Karpas-422 (cell line): ENCODE measurements at regions not wholly inside any gene's neighbourhood (a gene's known extent, or its start where the extent isn't known, plus 50 kb on each side); places are given as distances from the start of the nearest gene placed in this dataset.

Experiments
- DNase-seq: peaks from one replicate; pipeline ENCODE4 v3.0.0-alpha.2; 2015
- H2AFZ ChIP-seq: fragments of 200-600 bp; sonication (generic); 2 replicates; pipeline ENCODE4 v1.6.1; 2014; ENCODE audit warnings: antibody characterized with exemption, low read length, mixed read lengths
- H3K27ac ChIP-seq: fragments of 200-600 bp; sonication (generic); 2 replicates; pipeline ENCODE4 v1.5.1; 2014; ENCODE audit warnings: mild to moderate bottlenecking, low read length, moderate library complexity
- H3K27me3 ChIP-seq: fragments of 200-600 bp; sonication (generic); 2 replicates; pipeline ENCODE4 v1.6.1; 2014; ENCODE audit warnings: low read length, mixed read lengths
- H3K36me3 ChIP-seq: fragments of 200-600 bp; sonication (generic); 2 replicates; pipeline ENCODE4 v1.6.1; 2014; ENCODE audit warnings: low read length, mixed read lengths; ENCODE audit not compliant: insufficient read depth
- H3K4me1 ChIP-seq: fragments of 200-600 bp; sonication (generic); 2 replicates; pipeline ENCODE4 v1.6.1; 2014; ENCODE audit warnings: mild to moderate bottlenecking, low read length, mixed read lengths
- H3K4me2 ChIP-seq: fragments of 200-600 bp; sonication (generic); 2 replicates; pipeline ENCODE4 v1.6.1; 2014; ENCODE audit warnings: low read length, low read depth, mild to moderate bottlenecking; ENCODE audit not compliant: poor library complexity, severe bottlenecking
- H3K4me3 ChIP-seq: fragments of 200-600 bp; sonication (generic); 2 replicates; pipeline ENCODE4 v1.5.1; 2014; ENCODE audit warnings: mild to moderate bottlenecking, antibody characterized with exemption, low read length, mixed read lengths
- H3K79me2 ChIP-seq: fragments of 200-600 bp; sonication (generic); 2 replicates; pipeline ENCODE4 v1.6.1; 2014; ENCODE audit warnings: mild to moderate bottlenecking, low read length, mixed read lengths
- H3K9ac ChIP-seq: fragments of 200-600 bp; sonication (generic); 2 replicates; pipeline ENCODE4 v1.6.0; 2014; ENCODE audit warnings: low read length
- H3K9me2 ChIP-seq: fragments of 200-600 bp; sonication (generic), shearing (Covaris generic); replicated peaks from 2 replicates; pipeline ENCODE4 v1.6.0; 2014; ENCODE audit warnings: mild to moderate bottlenecking, low read length, moderate library complexity; ENCODE audit not compliant: insufficient read depth
- H3K9me3 ChIP-seq: fragments of 300-700, 200-600 bp; sonication (generic); 2 replicates; pipeline ENCODE4 v1.6.1; 2014; ENCODE audit warnings: low read length, mixed read lengths
- H4K20me1 ChIP-seq: fragments of 200-600 bp; sonication (generic); 2 replicates; pipeline ENCODE4 v1.6.1; 2014; ENCODE audit warnings: mild to moderate bottlenecking, antibody characterized with exemption, low read length, low read depth; ENCODE audit not compliant: insufficient read depth

DNA sequence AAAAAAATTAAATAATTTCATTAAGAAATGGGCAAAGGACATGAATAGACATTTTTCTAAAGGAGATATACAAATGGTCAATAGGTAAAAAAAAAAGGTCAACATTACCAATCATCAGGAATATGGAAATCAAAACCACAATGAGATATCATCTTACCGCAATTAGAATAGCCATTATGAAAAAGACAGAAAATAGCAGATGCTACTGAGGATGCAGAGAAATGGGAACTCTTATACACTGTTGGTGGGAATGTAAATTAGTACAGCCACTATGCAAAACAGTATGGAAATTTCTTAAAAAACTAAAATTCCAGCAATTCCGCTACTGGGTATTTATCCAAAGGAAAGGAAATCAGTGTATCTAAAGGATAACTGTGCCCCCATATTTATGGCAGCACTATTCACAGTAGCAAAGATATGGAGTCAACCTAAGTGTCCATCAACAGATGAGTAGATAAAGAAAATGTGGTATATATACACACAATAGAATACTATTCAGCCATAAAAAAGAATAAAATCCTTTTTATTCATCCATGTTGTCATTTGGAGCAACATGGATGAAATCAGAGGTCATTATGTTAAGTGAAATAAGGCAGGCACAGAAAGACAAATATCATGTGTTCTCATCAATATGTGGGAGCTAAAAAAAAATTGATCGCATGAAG, 132.4 kb downstream of the RPL22L1 start:
- no peaks in the 10 kb centered on the region for H3K27me3 ChIP-seq
- no peak overlapping the region for H3K9ac ChIP-seq
- DNase-seq, result no peak
- H2AFZ ChIP-seq, result no peak overlapping the region
- no peak overlapping the region for H3K27ac ChIP-seq
- H3K4me3 ChIP-seq, result no peak overlapping the region
- H3K4me1 ChIP-seq, result no peaks in the 10 kb centered on the region
- no peaks in the 10 kb centered on the region for H3K79me2 ChIP-seq
- H3K9me3 ChIP-seq, result no peaks in the 10 kb centered on the region
- H3K36me3 ChIP-seq, result no peaks in the 10 kb centered on the region
- no peaks in the 10 kb centered on the region for H3K9me2 ChIP-seq
- H3K4me2 ChIP-seq, result no peak overlapping the region
- no peaks in the 10 kb centered on the region for H4K20me1 ChIP-seq

DNA sequence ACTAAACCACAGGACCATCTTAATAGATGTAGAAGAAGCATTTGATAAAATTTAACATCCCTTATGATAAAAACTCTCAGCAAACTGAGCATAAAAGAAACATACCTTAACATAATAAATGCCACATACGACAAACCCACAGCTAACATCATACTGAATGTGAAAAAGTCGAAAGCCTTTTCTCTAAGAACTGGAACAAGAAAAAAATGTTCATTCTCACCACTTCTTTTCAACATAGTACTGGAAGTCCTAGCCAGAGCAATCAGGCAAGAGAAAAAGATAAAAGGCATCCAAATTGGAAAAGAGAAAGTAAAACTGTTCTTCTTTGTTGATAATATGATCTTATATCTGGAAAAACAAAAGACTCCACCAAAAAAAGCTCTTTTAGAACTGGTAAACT, 134.2 kb downstream of the RPL22L1 start:
- Histone ChIP-seq H3K4me3 (no peak overlapping the region), H3K9me3 (no peaks in the 10 kb centered on the region), H3K9ac (no peak overlapping the region), H3K36me3 (no peaks in the 10 kb centered on the region), H3K79me2 (no peaks in the 10 kb centered on the region), H3K27ac (no peak overlapping the region), H3K9me2 (no peaks in the 10 kb centered on the region), H3K27me3 (no peaks in the 10 kb centered on the region), H3K4me2 (no peak overlapping the region), H2AFZ (no peak overlapping the region; the same call in 1 of the 2 replicates), H4K20me1 (no peaks in the 10 kb centered on the region), H3K4me1 (no peaks in the 10 kb centered on the region)
- no peak for DNase-seq

DNA sequence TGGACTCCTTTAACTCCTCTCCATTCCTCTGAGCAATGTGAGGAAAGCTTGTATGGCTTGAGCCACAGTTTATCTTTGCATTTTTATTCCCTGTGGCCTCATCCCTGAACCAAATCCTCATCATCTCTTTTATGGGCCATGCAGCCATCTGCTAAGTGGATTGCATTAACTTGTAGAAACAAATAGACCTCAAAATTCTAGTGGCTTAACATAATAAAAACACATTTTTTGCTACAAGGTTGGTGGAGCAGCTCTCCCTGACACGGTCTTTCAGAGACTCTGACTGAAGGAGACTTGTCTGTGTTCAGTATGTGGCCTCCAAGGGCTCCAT, 135.3 kb downstream of the RPL22L1 start:
- H3K4me2 ChIP-seq, result no peak overlapping the region
- no peaks in the 10 kb centered on the region for H3K9me3 ChIP-seq
- H3K4me3 ChIP-seq, result no peak overlapping the region
- H3K27ac ChIP-seq, result no peak overlapping the region
- H4K20me1 ChIP-seq, result no peaks in the 10 kb centered on the region
- H2AFZ ChIP-seq, result no peak overlapping the region
- H3K36me3 ChIP-seq, result no peaks in the 10 kb centered on the region
- H3K4me1 ChIP-seq, result no peaks in the 10 kb centered on the region
- H3K79me2 ChIP-seq, result no peaks in the 10 kb centered on the region
- no peak overlapping the region for H3K9ac ChIP-seq
- H3K9me2 ChIP-seq, result no peaks in the 10 kb centered on the region
- no peak for DNase-seq
- no peaks in the 10 kb centered on the region for H3K27me3 ChIP-seq

DNA sequence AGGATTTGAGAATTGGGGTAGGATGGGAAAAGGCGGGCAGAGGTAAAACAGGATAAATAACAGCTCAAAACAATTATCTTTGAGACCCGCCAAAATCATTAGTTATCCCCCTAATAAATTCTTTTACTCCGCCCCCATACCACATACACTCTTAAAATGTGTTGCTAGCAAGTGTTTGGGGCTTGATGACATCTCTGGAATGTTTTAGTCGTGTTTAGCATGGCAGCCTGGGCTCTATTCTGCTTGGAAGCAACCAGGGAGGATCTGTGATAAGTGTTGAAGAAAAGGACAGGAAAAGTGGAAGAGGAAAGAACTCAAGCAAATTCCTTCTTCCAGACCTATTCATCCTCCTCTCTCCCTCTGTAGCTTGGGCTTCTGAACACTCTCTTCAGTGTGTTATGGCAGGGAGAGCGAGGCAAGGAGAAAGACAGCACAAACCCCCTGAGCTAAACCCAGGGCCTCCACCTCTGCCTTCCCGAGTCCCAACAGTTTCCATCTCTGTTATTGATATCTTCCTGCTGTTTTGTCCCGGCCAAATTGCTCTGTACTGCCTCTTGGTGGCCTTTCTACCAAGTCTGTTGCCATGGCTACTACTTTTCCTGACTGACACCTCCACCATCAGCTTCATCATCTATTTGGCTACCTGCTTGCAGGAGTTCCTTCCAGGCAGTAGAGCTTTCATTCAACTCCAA, 135.8 kb downstream of the RPL22L1 start:
- no peak overlapping the region for H2AFZ ChIP-seq
- no peaks in the 10 kb centered on the region for H3K9me2 ChIP-seq
- no peaks in the 10 kb centered on the region for H3K36me3 ChIP-seq
- no peaks in the 10 kb centered on the region for H3K4me1 ChIP-seq
- DNase-seq, result no peak
- no peak overlapping the region for H3K9ac ChIP-seq
- H3K79me2 ChIP-seq, result no peaks in the 10 kb centered on the region
- no peak overlapping the region for H3K4me2 ChIP-seq
- H3K27ac ChIP-seq, result no peak overlapping the region
- H3K27me3 ChIP-seq, result no peaks in the 10 kb centered on the region
- no peak overlapping the region for H3K4me3 ChIP-seq
- H4K20me1 ChIP-seq, result no peaks in the 10 kb centered on the region
- no peaks in the 10 kb centered on the region for H3K9me3 ChIP-seq

DNA sequence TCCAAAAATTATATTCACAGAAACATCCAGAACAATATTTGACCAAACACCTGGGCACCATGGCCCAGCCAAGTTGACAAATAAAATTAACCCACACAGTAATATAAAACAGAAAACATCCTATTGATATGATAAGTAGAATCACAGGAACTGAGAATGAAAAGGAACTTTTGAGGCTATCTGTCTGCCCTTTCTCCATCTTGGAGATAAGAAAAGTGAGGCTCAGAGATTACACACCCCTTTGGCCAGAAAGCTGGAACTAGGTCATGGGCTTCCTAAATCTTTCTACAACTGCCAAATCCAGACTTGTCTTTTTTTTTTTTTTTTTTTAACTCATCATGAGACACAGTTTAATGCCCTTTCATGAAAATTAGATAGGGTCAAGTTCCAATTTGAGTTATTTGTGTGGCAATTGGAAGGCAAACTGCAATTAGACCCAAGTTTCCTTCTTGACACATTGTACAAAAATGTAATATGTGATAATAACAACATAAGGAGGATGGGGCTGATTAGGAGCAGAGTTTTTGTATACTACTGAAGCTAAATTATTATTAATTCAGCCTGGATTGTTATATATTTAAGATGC, 137.2 kb downstream of the RPL22L1 start:
- Histone ChIP-seq H2AFZ (no peak overlapping the region), H4K20me1 (no peaks in the 10 kb centered on the region), H3K9ac (no peak overlapping the region), H3K9me2 (no peaks in the 10 kb centered on the region), H3K27me3 (no peaks in the 10 kb centered on the region), H3K4me1 (no peaks in the 10 kb centered on the region), H3K27ac (no peak overlapping the region), H3K9me3 (no peaks in the 10 kb centered on the region), H3K79me2 (no peaks in the 10 kb centered on the region), H3K4me2 (no peak overlapping the region), H3K4me3 (no peak overlapping the region), H3K36me3 (no peaks in the 10 kb centered on the region)
- no peak for DNase-seq

DNA sequence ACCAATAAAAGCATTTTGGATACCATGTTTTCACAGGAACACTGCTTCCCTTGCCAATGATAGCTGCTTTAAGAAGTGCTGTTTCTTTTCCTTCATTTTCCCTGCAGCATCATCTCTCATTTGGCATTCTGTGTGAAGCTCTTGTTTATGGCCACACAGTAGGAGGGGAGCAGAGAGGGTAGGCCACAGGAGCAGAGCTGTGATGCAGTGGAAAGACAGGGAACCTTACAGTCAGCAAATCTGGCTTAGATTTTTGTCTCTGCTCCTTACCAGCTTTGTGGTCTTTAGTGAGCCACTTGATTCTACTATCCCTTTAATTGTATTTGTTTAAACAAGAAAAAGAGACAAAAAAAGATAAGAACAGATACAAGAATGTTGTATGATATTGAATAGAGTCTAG, 138.7 kb downstream of the RPL22L1 start:
- H3K36me3 ChIP-seq, result no peaks in the 10 kb centered on the region

DNA sequence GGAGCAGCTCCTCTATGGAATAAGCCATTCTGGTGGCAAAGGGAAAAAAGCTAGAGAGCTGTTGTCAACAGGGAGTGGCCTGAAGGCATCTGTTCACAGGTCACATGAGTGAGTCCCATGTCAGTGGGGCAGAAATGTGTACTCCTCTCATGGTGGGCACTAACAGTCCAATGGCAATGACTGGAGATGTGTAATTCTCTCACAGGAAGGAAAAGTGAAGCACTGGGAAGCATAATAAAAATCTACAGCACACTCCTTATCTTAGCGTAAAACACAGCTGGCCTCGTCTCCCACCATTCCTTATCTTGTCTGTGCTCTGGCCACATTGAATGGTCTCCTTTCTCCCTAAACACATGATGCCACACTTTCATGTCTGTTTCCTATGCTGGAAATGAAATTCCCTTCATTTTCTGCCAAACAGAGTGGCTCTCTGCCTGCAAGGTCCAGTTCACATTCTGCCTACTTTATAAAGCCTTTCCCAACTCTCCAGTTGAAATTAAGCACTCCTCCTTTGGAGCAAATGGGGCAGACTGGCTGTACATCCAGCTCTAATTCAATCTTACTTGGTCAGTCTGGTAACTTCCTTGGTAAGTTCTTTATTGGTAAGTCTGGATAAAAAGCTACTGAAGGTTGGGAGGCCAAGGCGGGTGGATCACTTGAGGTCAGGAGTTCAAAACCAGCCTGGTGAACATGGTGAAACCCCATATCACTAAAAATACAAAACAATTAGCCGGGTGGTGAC, 139.8 kb downstream of the RPL22L1 start:
- H3K9ac ChIP-seq, result no peak overlapping the region

More for the DNA sequence above, 138.7 kb downstream of the RPL22L1 start:
- H4K20me1 ChIP-seq, result no peaks in the 10 kb centered on the region
- no peaks in the 10 kb centered on the region for H3K9me2 ChIP-seq
- H3K27me3 ChIP-seq, result no peaks in the 10 kb centered on the region
- no peak overlapping the region for H3K4me3 ChIP-seq
- H2AFZ ChIP-seq, result no peak overlapping the region
- no peak for DNase-seq
- H3K27ac ChIP-seq, result no peak overlapping the region
- no peaks in the 10 kb centered on the region for H3K79me2 ChIP-seq
- no peak overlapping the region for H3K9ac ChIP-seq
- H3K9me3 ChIP-seq, result no peaks in the 10 kb centered on the region
- no peak overlapping the region for H3K4me2 ChIP-seq
- no peaks in the 10 kb centered on the region for H3K4me1 ChIP-seq

DNA sequence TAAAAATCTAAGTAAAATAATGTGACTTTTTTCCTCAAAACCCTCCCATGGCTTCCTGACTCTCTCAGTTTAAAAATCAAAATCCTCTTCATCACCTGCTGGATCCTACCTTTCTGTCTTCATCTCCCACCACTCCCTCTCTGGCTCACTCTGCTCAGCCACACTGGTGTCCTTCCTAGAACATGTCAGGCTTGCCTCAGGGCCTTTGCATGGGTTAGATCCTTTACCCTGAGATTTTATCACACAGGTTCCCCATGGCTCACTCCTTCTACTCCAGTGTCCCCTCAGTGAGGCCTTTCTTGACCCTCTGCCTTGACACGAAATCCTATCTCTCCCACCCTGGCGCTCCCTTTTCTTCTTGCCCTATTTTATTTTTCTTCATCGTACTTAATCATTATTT, 141.8 kb downstream of the RPL22L1 start:
- Histone ChIP-seq H3K36me3 (no peaks in the 10 kb centered on the region), H2AFZ (no peak overlapping the region), H3K4me2 (no peak overlapping the region), H4K20me1 (no peaks in the 10 kb centered on the region), H3K79me2 (no peaks in the 10 kb centered on the region), H3K4me1 (no peaks in the 10 kb centered on the region), H3K27me3 (no peaks in the 10 kb centered on the region), H3K9me2 (no peaks in the 10 kb centered on the region), H3K9ac (no peak overlapping the region), H3K4me3 (no peak overlapping the region), H3K9me3 (no peaks in the 10 kb centered on the region), H3K27ac (no peak overlapping the region)
- no peak for DNase-seq

More for the DNA sequence above, 139.8 kb downstream of the RPL22L1 start:
- Histone ChIP-seq H3K9me2 (no peaks in the 10 kb centered on the region), H3K4me3 (no peak overlapping the region), H3K27me3 (no peaks in the 10 kb centered on the region), H3K79me2 (no peaks in the 10 kb centered on the region), H2AFZ (no peak overlapping the region), H4K20me1 (no peaks in the 10 kb centered on the region), H3K36me3 (no peaks in the 10 kb centered on the region), H3K9me3 (no peaks in the 10 kb centered on the region), H3K27ac (no peak overlapping the region), H3K4me1 (no peaks in the 10 kb centered on the region), H3K4me2 (no peak overlapping the region)
- no peak for DNase-seq
